Right forelimb (tissue), 1 donor: ENCODE measurements at regions not wholly inside any gene's neighbourhood (a gene's known extent, or its start where the extent isn't known, plus 50 kb on each side); places are given as distances from the start of the nearest gene placed in this dataset.
"Not testable (repeated sequence)": the region's sequence is repeated elsewhere in the genome, so short reads cannot be mapped to it uniquely, and the experiment has no call there.

Source experiments
- DNase-seq: peaks from one replicate; pipeline ENCODE4 v3.0.0-alpha.2; 2018

DNA sequence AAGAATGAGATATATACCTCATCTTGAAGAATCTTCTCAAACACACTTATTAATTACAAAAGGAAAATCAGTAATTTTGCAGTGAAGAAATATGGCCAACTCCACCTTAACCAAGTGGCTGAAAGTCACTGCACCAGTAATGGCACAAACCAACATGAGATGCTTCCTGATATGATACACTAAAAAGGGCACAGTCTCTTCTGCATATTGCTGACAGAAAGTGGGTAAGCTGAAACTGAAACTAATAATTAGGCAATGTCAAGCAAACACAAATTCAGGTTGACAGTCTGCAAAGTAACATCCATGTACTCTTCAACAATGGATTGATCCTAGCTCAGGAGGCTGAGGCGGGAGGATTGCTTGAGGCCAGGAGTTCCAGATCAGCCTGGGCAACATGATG is 56.1 kb downstream of the ZNF22 start:
- not testable (repeated sequence) for DNase-seq

DNA sequence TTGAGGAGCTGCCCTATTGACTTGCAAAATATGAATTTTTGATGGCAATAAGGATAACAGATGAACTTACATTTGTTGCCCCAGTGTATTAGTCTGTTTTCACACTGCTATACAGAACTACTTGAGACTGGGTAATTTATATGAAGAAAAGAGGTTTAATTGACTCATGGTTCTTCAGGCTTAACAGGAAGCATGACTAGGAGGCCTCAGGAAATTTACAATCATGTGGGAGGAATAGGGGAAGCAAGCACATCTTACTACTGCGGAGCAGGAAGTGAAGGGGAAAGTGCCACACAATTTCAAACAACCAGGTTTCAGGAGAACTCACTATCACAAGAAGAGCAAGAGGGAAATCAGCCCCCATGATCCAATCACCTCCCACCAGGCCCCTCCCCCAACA is 57.9 kb downstream of the ZNF22 start:
- DNase-seq: no peak

DNA sequence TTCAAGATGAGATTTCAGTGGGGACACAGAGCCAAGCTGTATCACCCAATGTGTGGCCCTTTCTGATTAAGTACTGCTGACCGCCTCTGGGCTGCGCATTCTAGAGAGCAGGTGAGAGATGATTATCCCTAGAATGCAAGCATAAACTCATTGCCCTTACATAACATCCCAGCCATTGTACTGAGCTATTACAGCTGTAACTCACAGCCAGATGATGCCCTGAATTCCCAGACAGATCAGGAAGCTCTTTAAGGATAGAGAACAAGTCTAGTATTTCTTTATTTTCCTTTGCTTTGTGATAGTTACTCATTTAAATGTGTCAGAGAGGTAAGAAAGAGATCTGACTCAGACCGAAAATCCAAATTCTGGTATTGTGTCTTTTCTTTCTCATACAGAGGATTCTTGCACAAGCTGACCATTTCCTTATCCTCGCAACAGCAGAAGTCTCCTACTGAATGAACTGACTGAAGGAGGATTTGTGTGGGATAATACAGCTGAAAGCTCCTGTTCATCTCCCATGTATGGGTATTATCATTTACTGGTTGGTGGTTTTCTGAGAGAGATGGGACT is 58.4 kb downstream of the ZNF22 start:
- no peak for DNase-seq

DNA sequence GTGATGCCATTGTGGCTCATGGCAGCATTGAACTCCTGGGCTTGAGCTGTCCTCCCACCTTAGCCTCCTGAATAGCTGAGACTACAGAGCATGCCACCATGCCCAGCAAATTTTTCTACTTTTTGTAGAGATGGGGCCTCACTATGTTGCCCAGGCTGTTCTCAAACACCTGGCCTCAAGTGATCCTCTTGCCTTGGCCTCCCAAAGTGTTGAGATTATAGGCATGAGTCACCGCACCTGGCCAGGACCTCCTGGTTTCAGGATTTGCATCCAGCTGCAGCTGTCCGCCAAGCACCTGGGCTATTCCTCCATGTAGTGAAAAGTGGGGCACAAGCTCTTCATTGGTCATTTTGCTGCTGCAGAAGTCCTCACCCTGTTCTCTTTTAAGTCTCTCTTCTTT is 58.9 kb downstream of the ZNF22 start:
- no peak for DNase-seq

DNA sequence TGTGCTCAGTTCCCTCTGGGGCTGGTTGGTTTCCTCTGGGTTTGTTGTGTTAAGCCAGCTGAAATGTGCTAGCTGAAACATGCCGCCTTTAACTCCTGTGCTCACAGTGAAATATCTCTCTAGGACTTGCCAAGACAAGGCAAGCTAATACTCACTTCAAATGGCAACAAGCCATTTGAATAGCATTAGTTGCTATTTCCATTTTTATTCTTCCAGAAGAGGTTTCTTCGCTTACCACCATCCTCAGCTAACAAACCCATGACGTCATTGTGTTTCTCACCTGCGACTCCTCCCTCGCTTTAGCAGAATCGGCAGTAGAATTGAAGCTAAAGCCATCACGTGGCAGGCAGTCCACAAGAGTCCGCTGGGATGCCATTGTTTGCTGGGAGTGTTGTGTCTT is 61.3 kb downstream of the ZNF22 start:
- DNase-seq: no peak

DNA sequence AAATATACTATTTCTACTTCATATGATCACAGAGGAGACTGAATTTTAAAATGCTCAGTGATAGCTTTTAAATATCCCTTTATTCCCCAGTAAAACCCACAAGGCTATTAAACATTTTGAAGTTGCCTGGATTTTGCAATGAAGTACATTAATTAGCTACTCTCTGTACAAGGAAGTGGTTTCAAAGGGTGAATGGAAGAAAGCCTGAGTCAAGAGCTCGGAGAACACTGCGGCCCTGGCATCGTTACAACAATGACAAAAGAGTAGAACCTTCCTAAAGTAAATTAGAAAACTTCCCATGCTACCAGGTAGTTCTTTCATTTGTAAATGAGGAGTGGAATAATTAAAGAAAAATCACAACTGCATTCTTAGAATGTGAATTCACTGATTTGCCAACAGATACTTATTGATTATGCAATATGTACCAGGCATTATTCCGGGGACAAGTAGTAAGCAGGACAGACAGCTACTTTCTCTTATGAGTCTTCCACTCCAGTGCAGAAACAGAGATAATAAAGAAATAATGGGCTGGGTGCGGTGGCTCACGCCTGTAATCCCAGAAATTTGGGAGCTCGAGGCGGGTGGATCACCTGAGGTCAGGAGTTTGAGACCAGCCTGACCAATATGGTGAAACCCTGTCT is 63.0 kb downstream of the ZNF22 start:
- DNase-seq: no peak

DNA sequence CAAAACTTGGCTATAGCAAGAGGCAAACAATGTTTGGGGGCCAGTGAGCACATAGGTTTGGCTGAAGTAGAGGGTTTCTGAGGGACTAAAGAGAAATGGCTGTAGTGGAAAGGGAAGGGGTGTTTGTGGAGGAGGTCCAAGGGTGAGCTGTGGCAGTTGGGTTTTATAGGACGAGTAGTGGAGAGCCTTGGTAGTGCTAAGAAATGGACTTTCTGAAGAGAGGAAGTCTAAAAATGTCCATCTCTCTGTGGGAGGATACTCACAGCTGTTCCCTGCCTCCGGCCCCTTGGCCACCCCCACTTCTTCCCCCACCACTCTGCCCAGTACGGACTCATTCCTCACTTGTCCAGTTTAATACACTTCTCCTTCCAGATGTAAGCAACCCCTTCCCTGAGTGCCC is 64.3 kb downstream of the ZNF22 start:
- no peak for DNase-seq

DNA sequence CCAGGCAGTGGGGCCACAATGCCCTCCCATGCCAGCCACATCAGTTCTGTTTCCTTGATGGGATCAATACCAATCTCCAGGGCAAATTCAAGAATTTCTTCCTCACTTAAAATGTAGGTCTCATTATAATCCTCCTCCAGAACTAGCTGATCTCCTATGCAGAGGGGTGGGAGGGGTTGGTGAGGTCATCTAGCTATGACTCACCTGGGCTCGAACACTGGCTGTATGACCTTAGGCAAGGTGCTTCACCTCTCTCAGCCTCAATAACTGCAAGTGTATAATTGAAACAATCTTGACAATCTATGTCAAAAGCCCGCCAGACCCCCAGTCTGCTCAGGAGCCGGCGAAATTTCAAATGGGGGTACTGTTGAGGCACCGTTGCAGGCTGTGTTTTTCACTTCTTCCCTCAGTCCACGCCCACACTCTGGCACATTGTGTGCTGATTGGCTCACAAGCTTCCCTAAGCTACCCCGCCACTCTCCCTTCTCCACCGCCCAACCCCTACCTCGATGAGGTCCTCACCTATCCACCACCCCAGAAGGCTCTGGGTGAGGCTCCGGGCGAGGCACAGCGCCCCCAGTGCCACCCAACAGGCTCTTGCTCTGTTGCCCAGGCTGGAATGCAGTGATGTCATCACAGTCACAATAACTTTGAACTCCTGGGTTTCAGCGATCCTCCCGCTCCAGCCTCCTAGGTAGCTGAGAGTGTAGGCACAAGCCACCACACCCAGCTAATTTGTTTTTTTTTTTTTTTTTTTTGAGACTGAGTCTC is 70.5 kb downstream of the ZNF22 start:
- no peak for DNase-seq

DNA sequence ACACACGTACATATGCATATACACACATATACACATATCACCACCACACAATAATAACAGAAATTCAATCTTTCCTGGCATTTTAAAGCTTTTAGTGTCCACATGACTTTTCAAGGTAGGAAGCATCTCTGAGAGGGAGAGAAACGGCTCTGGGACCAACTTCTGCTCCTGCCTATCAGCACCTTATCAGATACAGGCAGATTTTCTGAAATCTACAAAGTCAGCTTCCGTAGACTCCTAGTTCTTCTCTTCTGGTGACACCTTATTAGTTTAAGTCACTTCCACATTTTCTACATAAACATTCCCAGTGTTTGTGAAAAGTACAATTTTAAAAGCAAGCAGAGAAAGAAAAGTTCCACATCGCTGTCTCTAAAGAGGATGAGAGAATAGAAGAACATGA is 74.5 kb downstream of the ZNF22 start:
- DNase-seq: no peak

DNA sequence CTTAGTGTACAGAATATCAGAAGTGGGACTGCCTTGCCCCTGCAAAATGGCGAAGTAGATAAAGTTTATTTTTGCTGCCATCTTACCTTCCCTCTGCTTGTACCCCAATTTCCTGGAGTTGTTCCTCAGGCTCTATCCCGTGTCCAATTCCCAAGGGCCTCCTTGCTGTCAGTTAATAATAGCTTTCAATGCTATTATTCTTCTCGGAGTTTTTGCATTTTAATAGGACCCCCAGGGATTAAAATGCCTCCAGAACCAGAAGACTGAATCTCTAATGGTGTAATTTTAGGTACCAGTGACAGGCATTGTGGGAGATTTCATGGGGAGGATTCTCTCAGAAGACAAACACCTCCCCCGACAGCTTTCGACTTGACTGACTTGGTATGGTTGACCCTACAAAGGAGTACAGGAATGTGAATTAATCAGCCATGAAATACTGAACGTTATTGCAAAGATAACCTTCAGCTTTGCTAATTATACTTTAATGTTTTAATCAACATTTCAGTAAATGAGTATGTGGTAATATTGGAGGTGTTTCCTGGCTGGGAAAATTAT is 75.2 kb downstream of the ZNF22 start:
- no peak for DNase-seq

DNA sequence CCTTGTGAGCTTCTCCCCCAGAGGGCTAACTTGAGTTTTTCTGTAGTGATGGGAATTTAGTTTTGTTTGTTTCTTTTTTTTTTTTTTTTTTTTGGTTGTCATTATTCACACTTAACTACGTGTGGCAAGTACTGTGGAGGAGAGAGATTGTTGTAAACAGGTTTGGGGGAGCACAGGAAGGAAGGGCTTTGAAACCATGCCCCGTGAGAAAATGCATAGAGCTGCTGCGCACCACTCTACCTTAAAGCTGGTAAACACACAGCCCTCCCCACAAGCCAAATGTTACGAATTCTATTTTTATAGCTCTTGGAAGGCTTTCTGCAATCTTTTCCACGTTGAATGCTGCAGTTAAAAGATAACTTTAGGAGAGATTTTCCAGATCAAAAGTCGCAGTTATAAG is 76.2 kb downstream of the ZNF22 start:
- DNase-seq: no peak

DNA sequence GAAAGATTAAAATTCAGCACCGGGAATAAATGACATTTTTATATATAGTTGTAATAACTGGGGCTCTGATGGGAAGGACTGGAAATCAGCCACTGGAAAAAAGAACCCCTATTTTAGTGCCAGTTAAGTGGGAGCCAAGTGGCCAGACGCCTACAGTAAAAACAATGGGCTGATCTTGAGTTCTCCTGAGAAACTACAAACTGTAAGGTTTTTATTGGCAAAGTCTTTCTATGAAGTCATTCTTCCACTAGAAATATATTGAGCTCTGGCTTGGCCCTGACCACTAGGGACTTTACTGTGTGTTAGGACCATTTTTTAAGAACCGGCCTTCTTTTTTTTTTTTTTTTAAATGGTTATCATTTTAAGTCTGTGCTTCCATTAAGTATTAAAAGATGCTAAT is 79.6 kb downstream of the ZNF22 start:
- DNase-seq: no peak

DNA sequence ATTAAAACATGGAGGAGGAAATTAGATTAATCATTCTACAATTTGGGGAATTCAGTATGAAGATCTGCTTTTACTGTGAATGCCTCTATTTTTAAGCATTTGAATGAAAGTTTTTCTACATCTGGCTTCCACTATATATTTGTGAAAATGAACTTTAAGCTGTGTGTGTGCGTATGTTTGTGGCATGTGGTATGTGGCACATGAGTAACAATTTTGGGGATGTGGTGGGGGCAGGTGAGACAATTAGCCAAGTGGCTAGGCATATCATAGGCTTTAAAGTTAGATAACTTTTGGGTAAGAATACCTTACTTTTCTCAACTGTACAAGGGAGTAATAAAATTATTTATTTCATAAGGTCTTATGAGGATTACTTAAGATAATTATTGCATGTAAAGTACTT is 81.5 kb downstream of the ZNF22 start:
- DNase-seq: no peak

DNA sequence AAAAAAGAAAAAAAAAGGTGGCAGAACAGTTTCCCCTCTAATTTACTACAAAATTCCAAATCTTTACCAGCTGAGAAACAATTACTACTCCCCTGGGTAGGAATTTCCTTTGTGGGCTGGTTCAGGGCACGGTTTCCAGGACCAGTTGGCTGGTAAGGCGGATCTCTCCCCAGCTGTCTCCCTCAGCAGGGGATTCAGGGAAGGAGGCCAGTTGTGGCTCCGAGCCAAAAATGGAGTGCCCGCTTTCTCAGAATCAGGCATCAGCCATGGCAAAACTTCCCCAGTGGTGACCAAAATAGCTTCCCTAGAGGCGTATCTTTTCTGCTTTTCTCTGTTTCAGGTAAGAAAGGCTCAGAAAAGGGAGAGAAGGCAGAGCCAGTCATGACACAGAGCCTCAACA is 91.2 kb downstream of the ZNF22 start:
- peak; percentile 59 for DNase-seq

DNA sequence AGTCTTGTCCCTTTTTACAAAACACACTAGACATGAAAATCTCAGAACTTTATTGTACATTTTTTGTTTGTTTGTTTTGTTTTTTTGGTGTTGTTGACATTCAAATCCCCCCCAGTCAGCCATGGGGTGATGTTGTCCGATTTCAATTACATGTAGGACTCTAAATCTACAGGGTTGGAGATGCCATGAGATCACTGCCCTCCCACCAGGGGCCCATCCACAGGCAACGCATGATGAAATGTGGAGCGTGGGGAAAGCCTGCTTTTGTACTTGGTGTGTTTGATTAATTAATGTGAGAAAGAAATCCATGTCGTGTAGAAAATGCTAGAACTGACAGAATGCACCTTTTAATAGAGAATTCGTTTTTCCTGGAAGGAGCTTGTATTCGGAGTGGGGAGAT is 93.2 kb downstream of the ZNF22 start:
- no peak for DNase-seq

DNA sequence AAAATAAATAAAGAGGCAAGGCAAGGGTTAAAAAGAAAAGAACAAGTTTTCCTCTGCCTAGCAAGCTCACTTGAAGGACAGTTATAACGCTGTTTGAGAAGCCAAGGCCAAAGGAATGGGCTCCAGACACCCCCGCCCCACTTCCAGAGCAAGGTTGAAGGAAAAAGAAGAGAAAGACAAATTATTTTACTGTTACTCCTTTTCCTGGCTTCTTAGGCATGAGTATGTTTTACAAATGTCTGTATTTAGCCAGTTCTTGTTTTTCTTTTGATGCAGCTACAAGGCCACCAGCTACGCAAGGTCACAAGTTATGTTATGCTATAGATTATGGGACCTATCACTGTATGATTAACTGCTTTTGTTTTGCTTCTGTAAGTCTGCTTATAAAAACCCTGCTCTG is 94.6 kb downstream of the ZNF22 start:
- DNase-seq: no peak

DNA sequence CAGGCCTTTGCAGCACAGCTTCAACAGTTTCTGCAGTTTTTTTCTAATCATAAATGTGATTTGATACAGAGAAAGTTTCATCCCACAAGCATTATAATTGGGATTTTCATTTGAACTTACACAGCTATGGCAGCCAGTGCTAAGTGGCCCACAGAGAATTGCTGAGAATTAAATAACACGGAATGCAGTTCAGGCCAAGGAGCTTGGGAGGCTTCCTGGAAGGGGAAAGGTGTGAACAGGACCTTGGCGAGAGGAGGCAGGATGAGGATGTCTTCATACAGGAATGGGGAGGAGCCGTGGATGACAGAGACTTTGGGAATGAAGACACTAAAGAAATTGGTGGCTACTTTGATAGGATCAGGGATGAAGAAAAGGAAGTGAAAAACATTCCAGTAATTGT is 95.3 kb downstream of the ZNF22 start:
- no peak for DNase-seq

DNA sequence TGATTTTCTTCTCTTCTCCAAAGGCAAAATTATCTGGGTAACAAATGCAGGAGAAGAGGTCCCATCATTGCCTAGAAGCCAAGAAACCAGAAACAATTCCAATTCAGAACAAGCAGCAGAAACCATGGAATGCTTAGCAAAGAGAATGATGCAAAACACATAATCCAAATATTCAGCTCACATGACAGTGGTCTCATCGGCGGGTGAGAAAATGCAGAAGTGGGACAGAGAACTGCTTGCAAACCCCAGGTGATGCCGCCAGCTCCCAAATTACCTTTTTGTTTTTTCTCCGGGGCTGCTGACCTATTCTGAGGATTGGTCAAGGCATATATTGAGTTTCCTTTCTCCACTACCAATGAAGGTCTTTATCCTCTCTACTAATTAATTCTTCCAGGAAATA is 99.7 kb downstream of the ZNF22 start:
- DNase-seq: no peak

DNA sequence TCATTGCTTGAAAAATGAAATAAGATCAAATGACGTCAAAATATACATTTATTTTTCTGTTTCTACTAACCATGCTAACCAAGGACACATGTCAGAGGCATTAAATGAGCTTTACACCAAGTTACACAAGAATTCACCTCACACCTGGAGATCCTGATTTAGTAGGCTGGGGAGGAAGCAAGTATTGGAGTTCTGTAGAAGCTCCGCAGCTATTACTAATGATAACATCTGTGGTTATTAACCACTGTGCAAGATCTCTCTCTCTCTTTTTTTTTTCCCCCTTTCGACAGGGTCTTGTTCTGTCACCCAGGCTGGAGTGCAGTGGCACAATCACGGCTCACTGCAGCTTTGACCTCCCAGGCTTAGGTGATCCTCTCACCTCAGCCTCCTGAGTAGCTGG is 104.0 kb downstream of the ZNF22 start:
- DNase-seq: no peak

DNA sequence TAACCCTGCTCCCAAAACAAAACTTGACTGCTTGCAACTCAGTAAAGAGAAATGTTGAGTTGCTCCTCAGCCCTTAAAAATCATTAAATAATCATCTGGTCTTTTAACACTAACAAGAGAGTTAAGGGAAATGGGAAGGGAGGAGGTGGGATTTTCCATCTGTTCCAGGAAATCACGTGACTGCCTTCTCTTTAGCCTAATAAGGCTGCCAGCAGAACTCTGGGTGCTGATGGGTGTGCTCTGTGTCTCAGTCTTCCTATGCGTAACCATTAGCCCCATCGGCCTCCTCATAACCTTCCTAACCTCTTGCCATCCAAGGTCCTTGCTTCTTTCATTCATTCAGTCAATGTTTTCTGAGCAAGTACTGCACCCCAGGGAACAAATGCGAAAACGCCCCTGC is 104.6 kb downstream of the ZNF22 start:
- DNase-seq: not testable (repeated sequence)

DNA sequence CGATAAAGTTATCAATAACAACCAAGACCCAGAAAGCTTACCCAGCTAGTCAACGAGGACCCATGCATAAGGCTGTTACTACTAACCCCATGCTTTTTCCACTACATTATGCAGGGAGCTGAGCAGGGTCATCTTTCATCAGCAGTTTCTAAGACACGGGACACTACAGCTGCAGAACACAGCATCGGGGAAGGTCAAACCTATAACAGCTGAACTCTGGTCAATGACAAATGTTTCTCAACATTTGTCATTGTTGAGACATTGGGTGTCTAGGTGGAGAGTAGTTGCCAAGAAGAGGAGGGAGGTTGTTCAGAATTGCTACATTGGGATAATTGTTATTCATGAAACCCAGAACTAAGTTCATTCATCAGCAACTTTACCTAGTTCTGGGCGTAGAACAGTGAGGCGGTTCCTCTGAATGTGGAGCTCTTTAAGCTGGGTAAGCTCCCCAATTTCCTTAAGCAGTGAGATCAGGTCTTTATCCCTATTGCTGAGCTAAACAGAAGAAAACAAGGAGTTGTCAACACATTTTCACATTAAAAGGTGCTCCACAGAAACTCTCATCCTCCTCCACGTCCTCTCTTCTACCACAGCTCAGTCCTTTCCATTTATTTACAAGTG is 105.6 kb downstream of the ZNF22 start:
- DNase-seq: no peak

DNA sequence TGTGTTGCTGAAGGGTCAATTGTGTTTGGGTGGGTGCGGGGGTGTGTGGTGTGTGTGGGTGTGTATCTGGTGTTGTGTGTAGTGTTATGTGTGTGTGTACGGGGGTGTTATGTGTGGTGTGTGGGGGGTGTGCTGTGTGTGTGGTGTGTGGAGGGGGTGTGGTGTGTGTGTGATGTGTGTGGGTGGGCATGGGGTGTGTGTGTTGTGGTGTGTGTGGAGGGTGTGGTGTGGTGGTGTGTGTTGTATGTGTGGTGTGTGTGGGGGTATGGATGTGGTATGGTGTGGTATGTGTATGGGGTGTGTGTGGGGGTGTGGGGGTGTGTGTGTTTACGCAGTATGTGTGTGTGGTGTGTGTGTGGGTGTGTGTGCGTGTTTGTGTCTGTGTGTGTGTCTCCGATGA is 110.8 kb downstream of the ZNF22 start:
- no peak for DNase-seq

DNA sequence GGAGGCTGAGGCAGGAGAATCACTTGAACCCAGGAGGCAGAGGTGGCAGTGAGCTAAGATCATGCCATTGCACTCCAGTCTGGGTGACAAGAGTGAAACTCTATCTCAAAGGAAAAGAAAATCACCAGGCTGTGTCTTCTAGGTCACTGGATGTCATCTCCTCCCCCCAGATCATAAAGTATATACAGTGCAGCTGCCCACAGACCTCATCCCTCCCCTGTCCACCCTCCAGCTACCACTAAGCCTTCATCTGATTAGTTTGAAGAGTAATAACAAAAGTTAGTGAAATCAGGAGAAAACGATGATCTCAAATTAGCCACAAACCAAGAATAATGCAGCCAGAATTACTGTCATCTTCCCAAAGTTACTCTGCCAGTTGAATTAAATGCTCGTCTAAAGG is 117.2 kb downstream of the ZNF22 start:
- DNase-seq: not testable (repeated sequence)

DNA sequence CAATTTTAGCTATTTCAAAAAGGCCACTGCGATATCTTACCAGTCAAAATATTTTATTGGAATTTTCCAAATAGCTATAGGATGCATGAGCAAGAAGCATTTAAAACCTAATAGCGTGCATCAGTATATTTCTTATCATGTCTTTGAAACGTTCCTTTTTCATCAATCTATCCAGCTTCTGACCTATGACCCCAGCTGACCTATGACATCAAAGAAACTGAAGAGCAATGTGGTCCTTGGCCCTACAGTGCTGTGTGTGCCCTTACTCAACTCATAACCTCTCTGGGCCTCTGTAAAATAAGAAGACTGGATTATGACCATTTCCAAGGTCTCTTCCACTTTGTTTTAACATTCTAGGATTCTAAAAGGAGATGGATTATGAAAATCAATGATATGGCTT is 118.2 kb downstream of the ZNF22 start:
- no peak for DNase-seq
